ENCODE measurements at regions not wholly inside any gene's neighbourhood (a gene's known extent, or its start where the extent isn't known, plus 50 kb on each side); places are given as distances from the start of the nearest gene placed in this dataset.

DNA sequence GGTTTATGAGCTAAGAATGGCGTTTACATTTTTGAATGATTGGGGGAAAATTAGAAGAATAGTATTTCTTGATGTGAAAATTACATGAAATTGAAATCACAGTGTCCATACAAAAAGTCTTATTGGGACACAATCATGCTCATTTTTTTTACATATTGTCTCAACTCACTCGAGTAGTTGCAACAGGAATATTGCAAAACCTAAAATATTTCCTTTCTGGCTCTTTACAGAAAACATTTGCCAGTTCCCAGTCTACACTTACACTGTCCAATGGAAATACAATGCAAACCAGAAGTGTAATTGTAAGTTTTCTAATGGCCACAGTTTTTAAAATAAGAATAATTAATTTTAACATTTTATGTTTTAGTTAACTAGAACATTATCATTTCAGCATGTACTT is 137.8 kb downstream of the SAMMSON start:
- TF ChIP-seq REST (IDR thresholded peaks at IDR 0.05; ENCODE audit: borderline replicate concordance in 1 of 2, low read depth in 1 of 2, low read length in 2 of 2) (no peak), JUND (CRISPR knock-in tag; IDR thresholded peaks at IDR 0.05) (no peak), RFX5 (IDR thresholded peaks at IDR 0.05; ENCODE audit: low read depth, low read length) (no peak), SMAD1 (CRISPR knock-in tag; IDR thresholded peaks at IDR 0.05; ENCODE audit: borderline replicate concordance, low read depth) (no peak), ADNP (CRISPR knock-in tag; IDR thresholded peaks at IDR 0.05) (no peak), MEIS2 (CRISPR knock-in tag; IDR thresholded peaks at IDR 0.05) (no peak), ZNF704 (CRISPR knock-in tag; IDR thresholded peaks at IDR 0.05; ENCODE audit: borderline replicate concordance) (no peak), NAIF1 (CRISPR knock-in tag; IDR thresholded peaks at IDR 0.05; ENCODE audit: borderline replicate concordance) (no peak)
- TF ChIP-seq, protein P1, sequence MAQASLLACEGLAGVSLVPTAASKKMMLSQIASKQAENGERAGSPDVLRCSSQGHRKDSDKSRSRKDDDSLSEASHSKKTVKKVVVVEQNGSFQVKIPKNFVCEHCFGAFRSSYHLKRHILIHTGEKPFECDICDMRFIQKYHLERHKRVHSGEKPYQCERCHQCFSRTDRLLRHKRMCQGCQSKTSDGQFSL (CRISPR knock-in tag; IDR thresholded peaks at IDR 0.05), result no peak
- TF ChIP-seq, protein P2, sequence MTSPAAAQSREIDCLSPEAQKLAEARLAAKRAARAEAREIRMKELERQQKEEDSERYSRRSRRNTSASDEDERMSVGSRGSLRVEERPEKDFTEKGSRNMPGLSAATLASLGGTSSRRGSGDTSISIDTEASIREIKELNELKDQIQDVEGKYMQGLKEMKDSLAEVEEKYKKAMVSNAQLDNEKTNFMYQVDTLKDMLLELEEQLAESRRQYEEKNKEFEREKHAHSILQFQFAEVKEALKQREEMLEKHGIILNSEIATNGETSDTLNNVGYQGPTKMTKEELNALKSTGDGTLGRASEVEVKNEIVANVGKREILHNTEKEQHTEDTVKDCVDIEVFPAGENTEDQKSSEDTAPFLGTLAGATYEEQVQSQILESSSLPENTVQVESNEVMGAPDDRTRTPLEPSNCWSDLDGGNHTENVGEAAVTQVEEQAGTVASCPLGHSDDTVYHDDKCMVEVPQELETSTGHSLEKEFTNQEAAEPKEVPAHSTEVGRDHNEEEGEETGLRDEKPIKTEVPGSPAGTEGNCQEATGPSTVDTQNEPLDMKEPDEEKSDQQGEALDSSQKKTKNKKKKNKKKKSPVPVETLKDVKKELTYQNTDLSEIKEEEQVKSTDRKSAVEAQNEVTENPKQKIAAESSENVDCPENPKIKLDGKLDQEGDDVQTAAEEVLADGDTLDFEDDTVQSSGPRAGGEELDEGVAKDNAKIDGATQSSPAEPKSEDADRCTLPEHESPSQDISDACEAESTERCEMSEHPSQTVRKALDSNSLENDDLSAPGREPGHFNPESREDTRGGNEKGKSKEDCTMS (CRISPR knock-in tag; conservative IDR thresholded peaks at IDR 0.05), result no peak

Data from HepG2 (cell line).